Liver (tissue), 8 donors: ENCODE measurements at regions not wholly inside any gene's neighbourhood (a gene's known extent, or its start where the extent isn't known, plus 50 kb on each side); places are given as distances from the start of the nearest gene placed in this dataset.
"Not testable (repeated sequence)": the region's sequence is repeated elsewhere in the genome, so short reads cannot be mapped to it uniquely, and the experiment has no call there.

Experiments used
- DNase-seq: peaks from one replicate; pipeline ENCODE4 v3.0.0-alpha.2; 2017; ENCODE audit warnings: low spot score
- H3K27ac ChIP-seq, 2 donors: one replicate each; pipeline ENCODE4 v1.7.0; 2013; ENCODE audit warnings: inconsistent platforms in 2 of 2, low read length in 2 of 2, control low read depth in 1 of 2, low read depth in 1 of 2, mild to moderate bottlenecking in 1 of 2
- H3K27me3 ChIP-seq, 4 donors: one replicate each; pipeline versions ENCODE4 v1.6.1 to v1.7.0; 2013; ENCODE audit warnings: low read length in 3 of 4, inconsistent platforms in 1 of 4, mild to moderate bottlenecking in 1 of 4, moderate library complexity in 1 of 4; ENCODE audit not compliant: control insufficient read depth in 4 of 4, insufficient read depth in 4 of 4
- H3K36me3 ChIP-seq, 4 donors: one replicate each; pipeline versions ENCODE4 v1.6.1 to v1.7.0; 2013; ENCODE audit warnings: low read length in 3 of 4, mild to moderate bottlenecking in 3 of 4, low read depth in 1 of 4, moderate library complexity in 1 of 4; ENCODE audit not compliant: control insufficient read depth in 4 of 4, insufficient read depth in 3 of 4
- H3K4me1 ChIP-seq, 4 donors: one replicate each; pipeline versions ENCODE4 v1.6.1 to v1.7.0; 2013; ENCODE audit warnings: low read length in 3 of 4, mild to moderate bottlenecking in 3 of 4, moderate library complexity in 1 of 4; ENCODE audit not compliant: control insufficient read depth in 4 of 4, insufficient read depth in 4 of 4
- H3K4me3 ChIP-seq, 3 donors: one replicate each; pipeline versions ENCODE4 v1.6.1 to v1.7.0; 2013; ENCODE audit warnings: low read length in 3 of 3, control low read depth in 1 of 3, low read depth in 1 of 3, mild to moderate bottlenecking in 1 of 3
- H3K9ac ChIP-seq, 2 donors: one replicate each; pipeline ENCODE4 v1.7.0; 2013; ENCODE audit warnings: low read length in 2 of 2, mild to moderate bottlenecking in 2 of 2, moderate library complexity in 2 of 2, control low read depth in 1 of 2, low read depth in 1 of 2
- H3K9me3 ChIP-seq, 4 donors: one replicate each; pipeline versions ENCODE4 v1.6.1 to v1.7.0; 2013; ENCODE audit warnings: low read length in 3 of 4; ENCODE audit not compliant: control insufficient read depth in 4 of 4
- ATF3 ChIP-seq: IDR thresholded peaks from 2 replicates; pipeline ENCODE4 v1.6.1; 2016; ENCODE audit warnings: antibody characterized with exemption
- CTCF ChIP-seq: fragments of 150-350 bp; IDR thresholded peaks from 2 replicates; pipeline ENCODE4 v1.5.1; 2017; ENCODE audit warnings: improper control_type of control experiment, low read depth, low read length; ENCODE audit not compliant: missing input control
- EGR1 ChIP-seq, 2 donors: IDR thresholded peaks; 2 replicates each; pipeline ENCODE4 v1.6.1; 2016 to 2018; ENCODE audit warnings: antibody characterized with exemption in 2 of 2, low read depth in 2 of 2
- FOXA1 ChIP-seq: IDR thresholded peaks from 2 replicates; pipeline ENCODE4 v1.6.1; 2016; ENCODE audit warnings: antibody characterized with exemption
- FOXA2 ChIP-seq: IDR thresholded peaks from 2 replicates; pipeline ENCODE4 v1.6.1; 2016; ENCODE audit warnings: antibody characterized with exemption
- GABPA ChIP-seq, 2 donors: IDR thresholded peaks in 1 of 2; conservative IDR thresholded peaks in 1 of 2; 2 replicates each; pipeline ENCODE4 v1.6.1; 2016; ENCODE audit warnings: antibody characterized with exemption in 2 of 2, mild to moderate bottlenecking in 1 of 2, moderate library complexity in 1 of 2
- HNF4A ChIP-seq, 2 donors: conservative IDR thresholded peaks; 2 replicates each; pipeline ENCODE4 v1.6.1; 2016; ENCODE audit warnings: antibody characterized with exemption in 2 of 2, mild to moderate bottlenecking in 2 of 2
- HNF4G ChIP-seq: IDR thresholded peaks from 2 replicates; pipeline ENCODE4 v1.6.1; 2016; ENCODE audit warnings: antibody characterized with exemption
- JUND ChIP-seq, 2 donors: IDR thresholded peaks; 2 replicates each; pipeline ENCODE4 v1.6.1; 2016; ENCODE audit warnings: antibody characterized with exemption in 2 of 2
- MAX ChIP-seq: IDR thresholded peaks from 2 replicates; pipeline ENCODE4 v1.6.1; 2016; ENCODE audit warnings: antibody characterized with exemption
- NR2F2 ChIP-seq: IDR thresholded peaks from 2 replicates; pipeline ENCODE4 v1.6.1; 2016; ENCODE audit warnings: antibody characterized with exemption
- RAD21 ChIP-seq, 2 donors: IDR thresholded peaks; 2 replicates each; pipeline ENCODE4 v1.6.1; 2016; ENCODE audit warnings: antibody characterized with exemption in 2 of 2, mild to moderate bottlenecking in 2 of 2
- RXRA ChIP-seq, 2 donors: IDR thresholded peaks; 2 replicates each; pipeline ENCODE4 v1.6.1; 2017 to 2018; ENCODE audit warnings: antibody characterized with exemption in 2 of 2, mild to moderate bottlenecking in 1 of 2
- SP1 ChIP-seq: IDR thresholded peaks from 2 replicates; pipeline ENCODE4 v1.6.1; 2018; ENCODE audit warnings: antibody characterized with exemption, mild to moderate bottlenecking
- TAF1 ChIP-seq: conservative IDR thresholded peaks from 2 replicates; pipeline ENCODE4 v1.6.1; 2016; ENCODE audit warnings: antibody characterized with exemption, mild to moderate bottlenecking
- YY1 ChIP-seq: IDR thresholded peaks from 2 replicates; pipeline ENCODE4 v1.6.1; 2016; ENCODE audit warnings: antibody characterized with exemption, mild to moderate bottlenecking
- WGBS: extraction: QIAGEN DNeasy Blood & Tissue Kit; methylation state at CpG from one replicate; pipeline ENCODE4 v1.1.7; 2013; 5-methylcytosine and 5-hydroxymethylcytosine counted together
- TF ChIP-seq, protein P1 (sequence below): IDR thresholded peaks from 2 replicates; pipeline ENCODE4 v1.6.1; 2016; ENCODE audit warnings: antibody characterized with exemption
- TF ChIP-seq, protein P2 (sequence below): IDR thresholded peaks from 2 replicates; pipeline ENCODE4 v1.6.1; 2016; ENCODE audit warnings: antibody characterized with exemption, mild to moderate bottlenecking
- donor health status: healthy.
- donor health status: healthy.
- donor health status: healthy.
- donor health status: healthy.
- donor health status: healthy.

GRCh38 chrX:113492895-113493294 is 652.3 kb upstream of the AMOT start:
- H3K9ac ChIP-seq = no peak overlapping the region
- TF ChIP-seq EGR1 (IDR thresholded peaks at IDR 0.05; ENCODE audit: low read depth in 2 of 2) (no peak), HNF4G (no peak)
- H3K4me1 ChIP-seq = no peaks in the 10 kb centered on the region
- no peaks in the 10 kb centered on the region for H3K27me3 ChIP-seq
- H3K36me3 ChIP-seq = no peaks in the 10 kb centered on the region
- no peak for DNase-seq
- no peaks in the 10 kb centered on the region for H3K9me3 ChIP-seq
- H3K4me3 ChIP-seq = no peak overlapping the region
- H3K27ac ChIP-seq = no peak overlapping the region

- Histone ChIP-seq H3K36me3 (no peaks in the 10 kb centered on the region), H3K27me3 (no peaks in the 10 kb centered on the region), H3K4me3 (no peak overlapping the region), H3K9me3 (no peaks in the 10 kb centered on the region), H3K9ac (no peak overlapping the region), H3K27ac (no peak overlapping the region), H3K4me1 (no peaks in the 10 kb centered on the region)
- 59% methylated on average over 3 of the region's 3 CpGs for WGBS
- TF ChIP-seq GABPA (IDR thresholded peaks at IDR 0.05 in 1 of 2, conservative IDR thresholded peaks at IDR 0.05 in 1 of 2) = no peak
- no peak for DNase-seq
Measured at GRCh38 chrX:113473418-113473817, 632.8 kb upstream of the AMOT start.

DNA sequence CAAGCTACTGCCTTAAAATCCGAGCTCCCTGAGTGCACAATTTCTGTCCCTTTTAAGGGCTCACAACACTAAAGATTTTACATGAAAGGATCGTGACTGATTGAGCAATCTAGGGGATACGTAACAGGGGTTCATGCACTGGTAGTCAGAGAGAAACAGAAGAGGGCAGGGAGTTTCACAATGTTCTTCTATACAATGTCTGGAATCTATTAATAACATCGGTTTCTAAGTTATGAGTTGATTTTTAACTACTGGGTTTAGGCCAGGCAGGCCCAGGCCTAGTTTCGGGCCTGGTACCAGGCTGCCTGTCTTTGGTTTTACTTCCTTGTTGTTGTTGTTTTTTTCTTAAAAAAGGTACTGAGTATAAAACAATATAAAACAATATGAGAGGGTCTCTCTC is 632.4 kb upstream of the AMOT start:
- H3K27me3 ChIP-seq, H3K4me1 ChIP-seq, DNase-seq, H3K4me3 ChIP-seq, H3K9ac ChIP-seq, H3K27ac ChIP-seq, H3K9me3 ChIP-seq, H3K36me3 ChIP-seq: not testable (repeated sequence)
- WGBS = 63% methylated on average over 5 of the region's 5 CpGs

DNA sequence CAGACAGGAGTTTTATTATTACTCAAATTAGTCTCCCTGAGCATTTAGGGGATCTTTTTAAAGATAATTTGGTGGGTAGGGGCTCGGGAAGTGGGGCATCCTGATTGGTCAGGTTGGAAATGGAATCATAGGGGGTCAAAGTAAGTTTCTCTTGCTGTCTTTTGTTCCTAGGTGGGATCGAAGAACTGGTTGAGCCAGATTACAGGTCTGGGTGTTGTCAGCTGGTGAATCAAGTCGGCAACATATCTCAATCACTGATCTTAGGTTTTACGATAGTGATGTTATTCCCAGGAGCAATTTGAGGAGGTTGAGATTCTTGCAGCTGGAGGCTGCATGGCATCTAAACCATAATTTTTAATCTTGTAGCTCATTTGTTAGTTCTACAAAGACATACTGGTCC is 629.5 kb upstream of the AMOT start:
- Histone ChIP-seq H3K4me1 (no peaks in the 10 kb centered on the region), H3K9me3 (no peaks in the 10 kb centered on the region), H3K27ac (no peak overlapping the region), H3K27me3 (no peaks in the 10 kb centered on the region), H3K36me3 (no peaks in the 10 kb centered on the region), H3K4me3 (no peak overlapping the region), H3K9ac (no peak overlapping the region)
- TF ChIP-seq CTCF (no peak), TAF1 (no peak), MAX (no peak), ATF3 (no peak), RAD21 (IDR thresholded peaks at IDR 0.05) (no peak), HNF4G (no peak), FOXA2 (no peak), EGR1 (IDR thresholded peaks at IDR 0.05; ENCODE audit: low read depth in 2 of 2) (no peak), HNF4A (conservative IDR thresholded peaks at IDR 0.05) (no peak), NR2F2 (no peak), GABPA (IDR thresholded peaks at IDR 0.05 in 1 of 2, conservative IDR thresholded peaks at IDR 0.05 in 1 of 2) (no peak), RXRA (IDR thresholded peaks at IDR 0.05) (no peak), JUND (IDR thresholded peaks at IDR 0.05) (no peak), SP1 (no peak), FOXA1 (no peak), YY1 (no peak)
- TF ChIP-seq, protein P1, sequence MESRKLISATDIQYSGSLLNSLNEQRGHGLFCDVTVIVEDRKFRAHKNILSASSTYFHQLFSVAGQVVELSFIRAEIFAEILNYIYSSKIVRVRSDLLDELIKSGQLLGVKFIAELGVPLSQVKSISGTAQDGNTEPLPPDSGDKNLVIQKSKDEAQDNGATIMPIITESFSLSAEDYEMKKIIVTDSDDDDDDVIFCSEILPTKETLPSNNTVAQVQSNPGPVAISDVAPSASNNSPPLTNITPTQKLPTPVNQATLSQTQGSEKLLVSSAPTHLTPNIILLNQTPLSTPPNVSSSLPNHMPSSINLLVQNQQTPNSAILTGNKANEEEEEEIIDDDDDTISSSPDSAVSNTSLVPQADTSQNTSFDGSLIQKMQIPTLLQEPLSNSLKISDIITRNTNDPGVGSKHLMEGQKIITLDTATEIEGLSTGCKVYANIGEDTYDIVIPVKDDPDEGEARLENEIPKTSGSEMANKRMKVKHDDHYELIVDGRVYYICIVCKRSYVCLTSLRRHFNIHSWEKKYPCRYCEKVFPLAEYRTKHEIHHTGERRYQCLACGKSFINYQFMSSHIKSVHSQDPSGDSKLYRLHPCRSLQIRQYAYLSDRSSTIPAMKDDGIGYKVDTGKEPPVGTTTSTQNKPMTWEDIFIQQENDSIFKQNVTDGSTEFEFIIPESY = no peak
- TF ChIP-seq, protein P2, sequence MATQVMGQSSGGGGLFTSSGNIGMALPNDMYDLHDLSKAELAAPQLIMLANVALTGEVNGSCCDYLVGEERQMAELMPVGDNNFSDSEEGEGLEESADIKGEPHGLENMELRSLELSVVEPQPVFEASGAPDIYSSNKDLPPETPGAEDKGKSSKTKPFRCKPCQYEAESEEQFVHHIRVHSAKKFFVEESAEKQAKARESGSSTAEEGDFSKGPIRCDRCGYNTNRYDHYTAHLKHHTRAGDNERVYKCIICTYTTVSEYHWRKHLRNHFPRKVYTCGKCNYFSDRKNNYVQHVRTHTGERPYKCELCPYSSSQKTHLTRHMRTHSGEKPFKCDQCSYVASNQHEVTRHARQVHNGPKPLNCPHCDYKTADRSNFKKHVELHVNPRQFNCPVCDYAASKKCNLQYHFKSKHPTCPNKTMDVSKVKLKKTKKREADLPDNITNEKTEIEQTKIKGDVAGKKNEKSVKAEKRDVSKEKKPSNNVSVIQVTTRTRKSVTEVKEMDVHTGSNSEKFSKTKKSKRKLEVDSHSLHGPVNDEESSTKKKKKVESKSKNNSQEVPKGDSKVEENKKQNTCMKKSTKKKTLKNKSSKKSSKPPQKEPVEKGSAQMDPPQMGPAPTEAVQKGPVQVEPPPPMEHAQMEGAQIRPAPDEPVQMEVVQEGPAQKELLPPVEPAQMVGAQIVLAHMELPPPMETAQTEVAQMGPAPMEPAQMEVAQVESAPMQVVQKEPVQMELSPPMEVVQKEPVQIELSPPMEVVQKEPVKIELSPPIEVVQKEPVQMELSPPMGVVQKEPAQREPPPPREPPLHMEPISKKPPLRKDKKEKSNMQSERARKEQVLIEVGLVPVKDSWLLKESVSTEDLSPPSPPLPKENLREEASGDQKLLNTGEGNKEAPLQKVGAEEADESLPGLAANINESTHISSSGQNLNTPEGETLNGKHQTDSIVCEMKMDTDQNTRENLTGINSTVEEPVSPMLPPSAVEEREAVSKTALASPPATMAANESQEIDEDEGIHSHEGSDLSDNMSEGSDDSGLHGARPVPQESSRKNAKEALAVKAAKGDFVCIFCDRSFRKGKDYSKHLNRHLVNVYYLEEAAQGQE = no peak
- no peak for DNase-seq
- 47% methylated on average over 4 of the region's 4 CpGs for WGBS
